Fibroblast of lung (primary cell): ENCODE measurements at regions not wholly inside any gene's neighbourhood (a gene's known extent, or its start where the extent isn't known, plus 50 kb on each side); places are given as distances from the start of the nearest gene placed in this dataset.

Experiments used
- DNase-seq, 2 donors: peaks; one replicate each; pipeline versions ENCODE4 v3.0.0 to v3.0.0-alpha.2; 2010; ENCODE audit warnings: low read depth in 2 of 2
- H2AFZ ChIP-seq: 2 replicates; pipeline ENCODE4 v1.5.1; 2012; ENCODE audit warnings: low read length, control low read depth, inconsistent platforms
- H3K27ac ChIP-seq: 2 replicates; pipeline ENCODE4 v1.5.1; 2011; ENCODE audit warnings: low read length, control low read depth; ENCODE audit not compliant: insufficient read depth
- H3K27me3 ChIP-seq: 2 replicates; pipeline ENCODE4 v1.5.1; 2011; ENCODE audit warnings: mild to moderate bottlenecking, low read length; ENCODE audit not compliant: control insufficient read depth, insufficient read depth
- H3K36me3 ChIP-seq: 2 replicates; pipeline ENCODE4 v1.5.1; 2011; ENCODE audit warnings: low read length; ENCODE audit not compliant: control insufficient read depth, insufficient read depth
- H3K4me1 ChIP-seq: 2 replicates; pipeline ENCODE4 v1.5.1; 2011; ENCODE audit warnings: low read length; ENCODE audit not compliant: control insufficient read depth, insufficient read depth; ENCODE audit errors: extremely low read depth
- H3K4me2 ChIP-seq: 2 replicates; pipeline ENCODE4 v1.5.1; 2011; ENCODE audit warnings: low read length, control low read depth; ENCODE audit not compliant: insufficient read depth; ENCODE audit errors: extremely low read depth
- H3K4me3 ChIP-seq, 4 experiments: fragments of 200-600 bp in 1 of 4; sonication (generic) in 1 of 4; replicated peaks in 1 of 4; 2 replicates each; pipeline ENCODE4 v1.5.1; 2011 to 2016; ENCODE audit warnings: low read length in 4 of 4, low read depth in 3 of 4, mild to moderate bottlenecking in 3 of 4, control low read depth in 2 of 4, inconsistent platforms in 1 of 4, mixed read lengths in 1 of 4; ENCODE audit not compliant: insufficient read depth in 1 of 4; ENCODE audit errors: control extremely low read depth in 1 of 4
- H3K79me2 ChIP-seq: 2 replicates; pipeline ENCODE4 v1.5.1; 2012; ENCODE audit warnings: mild to moderate bottlenecking, low read length, inconsistent platforms; ENCODE audit not compliant: control insufficient read depth, insufficient read depth
- H3K9ac ChIP-seq: 2 replicates; pipeline ENCODE4 v1.5.1; 2011; ENCODE audit warnings: mild to moderate bottlenecking, low read length, control low read depth; ENCODE audit not compliant: insufficient read depth
- H3K9me3 ChIP-seq: 2 replicates; pipeline ENCODE4 v1.5.1; 2012; ENCODE audit warnings: low read depth, low read length; ENCODE audit not compliant: control insufficient read depth, insufficient read depth
- H4K20me1 ChIP-seq: 2 replicates; pipeline ENCODE4 v1.5.1; 2011; ENCODE audit warnings: low read length; ENCODE audit not compliant: control insufficient read depth, insufficient read depth; ENCODE audit errors: extremely low read depth
- EZH2 ChIP-seq: IDR thresholded peaks from 2 replicates; pipeline ENCODE4 v1.5.1; 2012; ENCODE audit warnings: low read length, control low read depth, mild to moderate bottlenecking; ENCODE audit errors: missing control alignments
- TF ChIP-seq, protein P1 (sequence below), 2 donors: IDR thresholded peaks in 1 of 2; conservative IDR thresholded peaks in 1 of 2; 1 replicate in 1 of 2; 2 replicates in 1 of 2; pipeline ENCODE4 v1.5.1; 2011 to 2012; ENCODE audit warnings: low read length in 2 of 2, control low read depth in 1 of 2, inconsistent platforms in 1 of 2, low read depth in 1 of 2, mild to moderate bottlenecking in 1 of 2

DNA sequence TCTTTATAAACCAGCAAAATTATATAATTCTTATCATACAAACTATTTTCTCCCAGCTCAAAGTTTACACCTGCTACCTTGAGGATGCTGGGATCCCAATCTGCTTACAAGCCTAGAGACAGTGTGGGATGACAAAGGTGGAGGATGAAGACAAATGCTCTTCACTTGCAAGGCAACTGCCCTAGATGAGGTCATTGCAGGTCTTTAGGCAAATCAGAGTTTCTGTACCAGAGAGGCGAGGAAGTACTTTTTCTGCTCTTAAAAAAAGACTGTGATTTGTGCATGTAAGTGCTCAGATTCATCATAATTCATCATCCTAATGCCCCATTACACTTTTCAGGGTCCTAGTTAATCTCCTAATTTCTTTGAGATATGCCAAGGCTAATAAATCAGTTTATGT lies 376.1 kb downstream of the ZPLD1 start:
- no peaks in the 10 kb centered on the region for H4K20me1 ChIP-seq
- H3K27ac ChIP-seq, result no peak overlapping the region
- no peak overlapping the region for H3K9ac ChIP-seq
- no peaks in the 10 kb centered on the region for H3K9me3 ChIP-seq
- H3K36me3 ChIP-seq, result no peaks in the 10 kb centered on the region
- no peaks in the 10 kb centered on the region for H3K27me3 ChIP-seq
- H3K4me3 ChIP-seq, result no peak overlapping the region
- no peak overlapping the region for H3K4me2 ChIP-seq
- TF ChIP-seq, protein P1, sequence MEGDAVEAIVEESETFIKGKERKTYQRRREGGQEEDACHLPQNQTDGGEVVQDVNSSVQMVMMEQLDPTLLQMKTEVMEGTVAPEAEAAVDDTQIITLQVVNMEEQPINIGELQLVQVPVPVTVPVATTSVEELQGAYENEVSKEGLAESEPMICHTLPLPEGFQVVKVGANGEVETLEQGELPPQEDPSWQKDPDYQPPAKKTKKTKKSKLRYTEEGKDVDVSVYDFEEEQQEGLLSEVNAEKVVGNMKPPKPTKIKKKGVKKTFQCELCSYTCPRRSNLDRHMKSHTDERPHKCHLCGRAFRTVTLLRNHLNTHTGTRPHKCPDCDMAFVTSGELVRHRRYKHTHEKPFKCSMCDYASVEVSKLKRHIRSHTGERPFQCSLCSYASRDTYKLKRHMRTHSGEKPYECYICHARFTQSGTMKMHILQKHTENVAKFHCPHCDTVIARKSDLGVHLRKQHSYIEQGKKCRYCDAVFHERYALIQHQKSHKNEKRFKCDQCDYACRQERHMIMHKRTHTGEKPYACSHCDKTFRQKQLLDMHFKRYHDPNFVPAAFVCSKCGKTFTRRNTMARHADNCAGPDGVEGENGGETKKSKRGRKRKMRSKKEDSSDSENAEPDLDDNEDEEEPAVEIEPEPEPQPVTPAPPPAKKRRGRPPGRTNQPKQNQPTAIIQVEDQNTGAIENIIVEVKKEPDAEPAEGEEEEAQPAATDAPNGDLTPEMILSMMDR (conservative IDR thresholded peaks at IDR 0.05 in 1 of 2, IDR thresholded peaks at IDR 0.05 in 1 of 2; ENCODE audit: low read depth in 1 of 2, low read length in 2 of 2), result no peak
- no peaks in the 10 kb centered on the region for H3K79me2 ChIP-seq
- no peak overlapping the region for H2AFZ ChIP-seq
- no peaks in the 10 kb centered on the region for H3K4me1 ChIP-seq
- DNase-seq, result no peak

DNA sequence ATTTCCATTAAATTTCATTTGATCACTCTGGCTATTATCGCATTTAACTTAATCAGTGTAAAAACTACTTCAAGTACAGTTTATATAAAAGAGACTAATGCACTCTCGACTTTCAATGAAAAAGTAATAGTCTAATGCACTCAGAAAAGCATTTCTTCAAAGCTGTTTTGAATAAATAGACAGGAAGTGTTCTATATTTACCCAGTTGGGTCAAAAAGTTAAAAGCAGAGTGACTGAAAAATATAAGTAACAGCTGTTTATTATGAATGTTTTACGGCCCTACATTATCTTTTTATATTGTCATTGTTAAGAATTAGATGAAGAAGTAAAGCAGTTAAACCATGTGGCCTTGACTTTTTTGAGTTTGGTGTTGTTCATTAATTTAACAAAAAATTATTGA lies 391.8 kb downstream of the ZPLD1 start:
- Histone ChIP-seq H3K4me1 (no peaks in the 10 kb centered on the region), H3K27me3 (no peaks in the 10 kb centered on the region), H3K36me3 (no peaks in the 10 kb centered on the region), H3K9ac (no peak overlapping the region), H4K20me1 (no peaks in the 10 kb centered on the region), H2AFZ (no peak overlapping the region), H3K4me3 (no peak overlapping the region), H3K79me2 (no peaks in the 10 kb centered on the region), H3K27ac (no peak overlapping the region), H3K9me3 (no peaks in the 10 kb centered on the region), H3K4me2 (no peak overlapping the region)
- no peak for TF ChIP-seq EZH2
- TF ChIP-seq, protein P1 (conservative IDR thresholded peaks at IDR 0.05 in 1 of 2, IDR thresholded peaks at IDR 0.05 in 1 of 2; ENCODE audit: low read depth in 1 of 2, low read length in 2 of 2), result no peak
- no peak for DNase-seq

DNA sequence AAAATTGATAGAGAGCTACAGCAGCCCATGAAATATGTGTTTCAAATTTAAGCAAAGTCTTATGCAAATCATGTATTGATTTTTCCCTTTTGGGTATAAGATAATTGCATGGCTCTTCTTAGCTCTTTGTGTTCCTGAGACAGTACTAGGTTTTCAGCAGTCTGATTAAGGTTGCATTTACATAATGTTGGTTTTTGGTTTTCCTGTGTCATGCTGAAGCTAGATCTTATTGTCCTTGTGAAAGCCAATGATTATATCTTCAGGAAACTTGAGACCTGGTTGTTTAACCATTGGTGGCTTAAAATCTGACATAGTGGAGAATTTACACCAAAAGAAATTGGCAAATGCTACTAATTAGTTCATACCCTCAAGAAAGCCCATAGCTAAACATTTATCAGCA lies 392.6 kb downstream of the ZPLD1 start:
- H3K27me3 ChIP-seq, result no peaks in the 10 kb centered on the region
- H3K9me3 ChIP-seq, result no peaks in the 10 kb centered on the region
- H3K27ac ChIP-seq, result no peak overlapping the region
- H4K20me1 ChIP-seq, result no peaks in the 10 kb centered on the region
- no peaks in the 10 kb centered on the region for H3K4me1 ChIP-seq
- H3K4me2 ChIP-seq, result no peak overlapping the region
- no peaks in the 10 kb centered on the region for H3K36me3 ChIP-seq
- no peak overlapping the region for H2AFZ ChIP-seq
- no peaks in the 10 kb centered on the region for H3K79me2 ChIP-seq
- no peak overlapping the region for H3K9ac ChIP-seq
- no peak overlapping the region for H3K4me3 ChIP-seq
- TF ChIP-seq, protein P1 (conservative IDR thresholded peaks at IDR 0.05 in 1 of 2, IDR thresholded peaks at IDR 0.05 in 1 of 2; ENCODE audit: low read depth in 1 of 2, low read length in 2 of 2), result no peak
- TF ChIP-seq EZH2, result no peak
- no peak for DNase-seq
